HCT116 (cell line): ENCODE measurements at regions not wholly inside any gene's neighbourhood (a gene's known extent, or its start where the extent isn't known, plus 50 kb on each side); places are given as distances from the start of the nearest gene placed in this dataset.

Source experiments
- ATAC-seq: fragments of 200-7000 bp; cut with Tn5 transposase; 2 replicates; pipeline ENCODE4 v1.9.1; 2020; ENCODE audit warnings: mild to moderate bottlenecking, moderate library complexity
- BruUV-seq: library from RNA; stranded (reverse); fragments of 400-500 nt; replicated peaks from 2 replicates; lab custom pipeline; 2021; lab: Mats Ljungman, UMichigan
- CTCF ChIA-PET: fragments of 300-600 bp; sonication (Branson Sonifier 250); formaldehyde crosslinking; loops from one replicate; lab custom pipeline; 2021; ENCODE audit warnings: antibody characterized with exemption; lab: Charles Lee
- POLR2A ChIA-PET: fragments of 300-600, 350-600 bp; sonication (Branson Sonifier 250); formaldehyde crosslinking; loops from one replicate; lab custom pipeline; 2021; ENCODE audit warnings: antibody characterized with exemption; lab: Charles Lee
- RAD21 ChIA-PET, 2 experiments: fragments of 300-600 bp; sonication (Branson Sonifier 250); formaldehyde crosslinking; loops; one replicate each; lab custom pipeline; 2023; ENCODE audit warnings: low total read pairs in 2 of 2; ENCODE audit not compliant: uncharacterized antibody in 2 of 2, unreplicated experiment in 2 of 2, low non-redundant PET in 1 of 2; lab: Charles Lee
- DNase-seq: peaks from one replicate; pipeline ENCODE4 v3.0.0-alpha.2; 2010; ENCODE audit warnings: low read depth, low spot score
- H2AFZ ChIP-seq: fragments of 200-600 bp; shearing (Covaris generic), sonication (generic); 2 replicates; pipeline ENCODE4 v1.6.1; 2017; ENCODE audit warnings: low read depth, mixed run types, mixed read lengths, antibody characterized with exemption, low read length; ENCODE audit not compliant: poor library complexity, severe bottlenecking
- H3K27ac ChIP-seq: 2 replicates; pipeline ENCODE4 v1.5.1; 2012; ENCODE audit warnings: low read depth, low read length
- H3K27me3 ChIP-seq: fragments of 200-600 bp; sonication (generic); 2 replicates; pipeline ENCODE4 v1.6.1; 2016; ENCODE audit warnings: mixed run types, low read length, mixed read lengths; ENCODE audit not compliant: insufficient read depth
- H3K36me3 ChIP-seq, 2 experiments: fragments of 200-500 bp in 1 of 2; fragments of 200-600 bp in 1 of 2; sonication (Bioruptor generic) in 1 of 2; sonication (generic) in 1 of 2; 2 replicates each; pipeline versions ENCODE4 v1.5.1 to v1.6.1; 2014 to 2016; ENCODE audit warnings: low read length in 2 of 2, inconsistent platforms in 1 of 2, mixed read lengths in 1 of 2, mixed run types in 1 of 2; ENCODE audit not compliant: insufficient read depth in 2 of 2, control insufficient read depth in 1 of 2
- H3K4me1 ChIP-seq, 2 experiments: fragments of 200-600 bp in 1 of 2; sonication (generic) in 1 of 2; 2 replicates each; pipeline versions ENCODE4 v1.5.1 to v1.6.1; 2012 to 2017; ENCODE audit warnings: low read length in 2 of 2, inconsistent platforms in 1 of 2, mild to moderate bottlenecking in 1 of 2, mixed read lengths in 1 of 2, mixed run types in 1 of 2, moderate library complexity in 1 of 2; ENCODE audit not compliant: insufficient read depth in 2 of 2, control insufficient read depth in 1 of 2
- H3K4me2 ChIP-seq: fragments of 200-600 bp; sonication (generic); 2 replicates; pipeline ENCODE4 v1.6.1; 2017; ENCODE audit warnings: mixed run types, low read length, mixed read lengths
- H3K4me3 ChIP-seq, 2 experiments: fragments of 200-600 bp in 1 of 2; sonication (generic) in 1 of 2; replicated peaks in 1 of 2; 2 replicates each; pipeline ENCODE4 v1.5.1; 2011 to 2016; ENCODE audit warnings: low read length in 2 of 2, control low read depth in 1 of 2, low read depth in 1 of 2, mild to moderate bottlenecking in 1 of 2, mixed read lengths in 1 of 2, mixed run types in 1 of 2
- H3K79me2 ChIP-seq: fragments of 200-600 bp; sonication (generic); 2 replicates; pipeline ENCODE4 v1.6.1; 2017; ENCODE audit warnings: mild to moderate bottlenecking, mixed run types, low read length, moderate library complexity, mixed read lengths; ENCODE audit not compliant: insufficient read depth
- H3K9ac ChIP-seq: fragments of 200-600 bp; sonication (generic); 2 replicates; pipeline ENCODE4 v1.6.1; 2016; ENCODE audit warnings: low read length, mixed read lengths
- H3K9me2 ChIP-seq: fragments of 200-600 bp; sonication (generic), shearing (Covaris generic); 2 replicates; pipeline ENCODE4 v1.6.1; 2017; ENCODE audit warnings: mixed run types, mild to moderate bottlenecking, moderate library complexity; ENCODE audit not compliant: insufficient read depth
- H3K9me3 ChIP-seq, 2 experiments: fragments of 200-500 bp in 1 of 2; fragments of 200-600 bp in 1 of 2; sonication (Bioruptor generic) in 1 of 2; sonication (generic) in 1 of 2; 2 replicates each; pipeline ENCODE4 v1.6.1; 2014 to 2017; ENCODE audit warnings: low read length in 2 of 2, mixed read lengths in 2 of 2, inconsistent platforms in 1 of 2, low read depth in 1 of 2, mild to moderate bottlenecking in 1 of 2, mixed run types in 1 of 2, moderate library complexity in 1 of 2; ENCODE audit not compliant: control insufficient read depth in 1 of 2, insufficient read depth in 1 of 2
- H4K20me1 ChIP-seq: fragments of 200-600 bp; sonication (generic), shearing (Covaris generic); 2 replicates; pipeline ENCODE4 v1.6.1; 2017; ENCODE audit warnings: mixed run types, mild to moderate bottlenecking, moderate library complexity; ENCODE audit not compliant: insufficient read depth
- CBX3 ChIP-seq: IDR thresholded peaks from 2 replicates; pipeline ENCODE4 v1.6.1; 2012; ENCODE audit warnings: low read depth
- CEBPB ChIP-seq: IDR thresholded peaks from 2 replicates; pipeline ENCODE4 v1.6.1; 2012; ENCODE audit warnings: low read depth
- CTCF ChIP-seq, 3 experiments: fragments of 200-600 bp in 1 of 3; sonication (generic) in 1 of 3; IDR thresholded peaks in 2 of 3; conservative IDR thresholded peaks in 1 of 3; 2 replicates each; pipeline ENCODE4 v1.5.1; 2012 to 2017; ENCODE audit warnings: low read depth in 2 of 3, low read length in 2 of 3, antibody characterized with exemption in 1 of 3, borderline replicate concordance in 1 of 3, control low read depth in 1 of 3, mild to moderate bottlenecking in 1 of 3, mixed read lengths in 1 of 3, mixed run types in 1 of 3, moderate library complexity in 1 of 3; ENCODE audit not compliant: insufficient read depth in 1 of 3
- EGR1 ChIP-seq: IDR thresholded peaks from 2 replicates; pipeline ENCODE4 v1.6.1; 2012; ENCODE audit warnings: low read depth
- ELF1 ChIP-seq: IDR thresholded peaks from 2 replicates; pipeline ENCODE4 v1.6.1; 2012; ENCODE audit warnings: low read depth, borderline replicate concordance
- EZH2 ChIP-seq: fragments of 200-600 bp; sonication (generic); IDR thresholded peaks from 2 replicates; pipeline ENCODE4 v1.6.1; 2017; ENCODE audit warnings: antibody characterized with exemption, mixed run types
- EZH2phosphoT487 ChIP-seq: fragments of 200-600 bp; IDR thresholded peaks from 2 replicates; pipeline ENCODE4 v1.6.1; 2018; ENCODE audit warnings: antibody characterized with exemption, borderline replicate concordance
- FOSL1 ChIP-seq: IDR thresholded peaks from 2 replicates; pipeline ENCODE4 v1.6.1; 2012; ENCODE audit warnings: low read depth
- JUND ChIP-seq: IDR thresholded peaks from 2 replicates; pipeline ENCODE4 v1.6.1; 2012
- MAX ChIP-seq: IDR thresholded peaks from 2 replicates; pipeline ENCODE4 v1.6.1; 2012
- POLR2A ChIP-seq: IDR thresholded peaks from 2 replicates; pipeline ENCODE4 v1.7.0; 2011; ENCODE audit warnings: borderline replicate concordance; ENCODE audit not compliant: insufficient read depth, insufficient read length; ENCODE audit errors: extremely low read depth
- POLR2AphosphoS5 ChIP-seq: IDR thresholded peaks from 2 replicates; pipeline ENCODE4 v1.6.1; 2011; ENCODE audit warnings: mild to moderate bottlenecking, low read depth, low read length, moderate library complexity
- RAD21 ChIP-seq: IDR thresholded peaks from 2 replicates; pipeline ENCODE4 v1.6.1; 2012; ENCODE audit warnings: low read depth, mild to moderate bottlenecking
- REST ChIP-seq: IDR thresholded peaks from 2 replicates; pipeline ENCODE4 v1.6.1; 2012; ENCODE audit warnings: low read depth
- SIN3A ChIP-seq: IDR thresholded peaks from 2 replicates; pipeline ENCODE4 v1.6.1; 2012; ENCODE audit warnings: low read depth
- SP1 ChIP-seq: IDR thresholded peaks from 2 replicates; pipeline ENCODE4 v1.6.1; 2012; ENCODE audit warnings: low read depth
- SRF ChIP-seq: IDR thresholded peaks from 2 replicates; pipeline ENCODE4 v1.6.1; 2012; ENCODE audit warnings: low read depth
- ZBTB33 ChIP-seq: IDR thresholded peaks from 2 replicates; pipeline ENCODE4 v1.6.1; 2011; ENCODE audit warnings: mild to moderate bottlenecking, low read length, moderate library complexity; ENCODE audit not compliant: insufficient replicate concordance; ENCODE audit errors: extremely low read depth
- ZFX ChIP-seq: fragments of 450-650 bp; IDR thresholded peaks from 2 replicates; pipeline ENCODE4 v1.6.1; 2017
- intact Hi-C: fragments of 100-400 bp; cut with micrococcal nuclease; formaldehyde crosslinking; loops from 2 replicates; pipeline ENCODE4 v1.10.0; 2022
- TF ChIP-seq, protein P1 (sequence below): IDR thresholded peaks from 2 replicates; pipeline ENCODE4 v1.6.1; 2012

DNA sequence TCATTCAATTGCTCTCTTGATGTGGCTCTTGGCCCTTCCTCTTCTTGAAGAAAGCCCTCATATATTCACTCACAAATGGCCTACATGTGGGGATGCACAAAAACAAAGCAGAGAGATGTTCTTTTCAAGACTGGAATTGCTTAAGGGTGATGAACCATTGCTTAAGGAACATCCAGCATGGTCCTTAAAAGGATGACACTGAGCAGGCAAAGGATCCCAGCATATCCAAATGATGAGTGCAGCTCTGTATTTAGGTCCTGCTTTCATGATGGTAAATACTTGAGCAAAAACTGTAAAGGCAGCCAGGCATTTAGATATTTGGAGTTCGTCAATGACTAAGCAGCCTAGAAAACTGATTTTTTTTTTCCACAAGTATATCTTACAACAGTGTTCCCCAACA, 173.8 kb upstream of the ARRDC4 start:
- Histone ChIP-seq H3K4me2 (no peak overlapping the region), H3K9me3 (no peaks in the 10 kb centered on the region), H3K27me3 (no peaks in the 10 kb centered on the region), H3K79me2 (no peaks in the 10 kb centered on the region), H2AFZ (no peak overlapping the region), H3K9me2 (no peaks in the 10 kb centered on the region), H4K20me1 (no peaks in the 10 kb centered on the region), H3K4me3 (no peak overlapping the region), H3K27ac (no peak overlapping the region), H3K36me3 (no peaks in the 10 kb centered on the region), H3K4me1 (no peaks in the 10 kb centered on the region), H3K9ac (no peak overlapping the region)
- no TSS peak for BruUV-seq
- ChIA-PET CTCF (no interaction called here), POLR2A (no interaction called here), RAD21 (no interaction called here)
- ATAC-seq: no peak
- intact Hi-C loops: no loop called here
- DNase-seq: no peak
- TF ChIP-seq SIN3A (no peak), EZH2phosphoT487 (no peak), EZH2 (no peak), JUND (no peak), FOSL1 (no peak), REST (no peak), ZBTB33 (no peak), RAD21 (no peak), POLR2A (no peak), SP1 (no peak), EGR1 (no peak), CEBPB (no peak), ELF1 (no peak), SRF (no peak), CTCF (IDR thresholded peaks at IDR 0.05 in 2 of 3, conservative IDR thresholded peaks at IDR 0.05 in 1 of 3; ENCODE audit: borderline replicate concordance in 1 of 3, insufficient read depth in 1 of 3, low read depth in 2 of 3, low read length in 2 of 3) (no peak), MAX (no peak), CBX3 (no peak), ZFX (no peak), POLR2AphosphoS5 (no peak)
- TF ChIP-seq, protein P1, sequence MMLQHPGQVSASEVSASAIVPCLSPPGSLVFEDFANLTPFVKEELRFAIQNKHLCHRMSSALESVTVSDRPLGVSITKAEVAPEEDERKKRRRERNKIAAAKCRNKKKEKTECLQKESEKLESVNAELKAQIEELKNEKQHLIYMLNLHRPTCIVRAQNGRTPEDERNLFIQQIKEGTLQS: no peak
- TF ChIP-seq, all 23 proteins: peak for 0
